Prostate gland (tissue), 2 donors: ENCODE measurements at regions not wholly inside any gene's neighbourhood (a gene's known extent, or its start where the extent isn't known, plus 50 kb on each side); places are given as distances from the start of the nearest gene placed in this dataset.
"Not testable (repeated sequence)": the region's sequence is repeated elsewhere in the genome, so short reads cannot be mapped to it uniquely, and the experiment has no call there.

Experiments
- DNase-seq: peaks from one replicate; pipeline ENCODE4 v3.0.0-alpha.2; 2019; ENCODE audit warnings: low spot score
- H3K27ac ChIP-seq, 2 donors: fragments of 200-600 bp; sonication (generic); 2 replicates each; pipeline ENCODE4 v1.5.1; 2017 to 2019
- H3K27me3 ChIP-seq: fragments of 200-600 bp; sonication (generic); replicated peaks from 2 replicates; pipeline ENCODE4 v1.5.1; 2019; ENCODE audit not compliant: insufficient read depth
- H3K36me3 ChIP-seq, 2 donors: fragments of 200-600 bp; sonication (generic); 1 replicate in 1 of 2; 2 replicates in 1 of 2; pipeline versions ENCODE4 v1.5.1 to v1.8.1; 2017 to 2019
- H3K4me1 ChIP-seq: fragments of 200-600 bp; sonication (generic); replicated peaks from 2 replicates; pipeline ENCODE4 v1.5.1; 2019
- H3K4me3 ChIP-seq, 2 donors: fragments of 200-600 bp; sonication (generic); 2 replicates each; pipeline ENCODE4 v1.5.1; 2017 to 2019
- H3K9me3 ChIP-seq: fragments of 200-600 bp; sonication (generic); 2 replicates; pipeline ENCODE4 v1.5.1; 2017
- POLR2A ChIP-seq: fragments of 450-650 bp; IDR thresholded peaks from one replicate; pipeline ENCODE4 v1.6.1; 2016; ENCODE audit warnings: antibody characterized with exemption, mild to moderate bottlenecking
- POLR2AphosphoS5 ChIP-seq: sonication (generic); formaldehyde crosslinking; IDR thresholded peaks from one replicate; pipeline ENCODE4 v1.6.1; 2017; ENCODE audit warnings: antibody characterized with exemption
- WGBS: methylation state at CpG from one replicate; pipeline ENCODE4 v1.1.5; 2018; 5-methylcytosine and 5-hydroxymethylcytosine counted together
- intact Hi-C: fragments of 100-400 bp; cut with DNase I; formaldehyde crosslinking; loops from one replicate; pipeline ENCODE4 v1.14.2; 2022
- TF ChIP-seq, protein P1 (sequence below), 4 experiments: fragments of 200-600 bp in 2 of 4; fragments of 450-650 bp in 2 of 4; sonication (generic) in 2 of 4; IDR thresholded peaks; 1 replicate in 3 of 4; 2 replicates in 1 of 4; pipeline ENCODE4 v1.5.1; 2016 to 2019; ENCODE audit warnings: antibody characterized with exemption in 4 of 4, mild to moderate bottlenecking in 2 of 4, moderate library complexity in 2 of 4

DNA sequence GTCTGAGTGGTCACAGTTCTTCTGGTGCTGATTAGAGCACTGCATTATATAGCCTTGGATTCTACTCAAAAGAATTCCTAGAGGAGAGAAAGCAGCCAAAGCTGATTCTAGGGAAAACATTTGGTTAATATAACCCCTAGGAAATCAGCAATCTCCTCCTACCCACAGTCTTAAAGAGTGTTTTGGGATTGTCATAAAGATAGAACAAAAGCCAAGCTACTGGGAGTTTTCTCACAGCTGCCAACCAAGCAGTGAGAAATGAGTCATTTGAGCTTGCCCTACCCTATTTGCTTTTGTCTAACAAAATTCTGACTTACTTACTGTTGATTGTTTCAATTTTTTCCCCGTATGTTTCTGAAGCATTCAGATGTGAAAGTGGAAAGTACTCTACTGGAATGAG, 469.3 kb downstream of the PLCL1 start:
- intact Hi-C loops: no loop called here
- H3K36me3 ChIP-seq: no peaks in the 10 kb centered on the region
- no peak overlapping the region for H3K27ac ChIP-seq
- H3K27me3 ChIP-seq: no peaks in the 10 kb centered on the region
- H3K4me3 ChIP-seq: no peak overlapping the region
- DNase-seq: no peak
- TF ChIP-seq POLR2A (no peak), POLR2AphosphoS5 (no peak)
- TF ChIP-seq, protein P1, sequence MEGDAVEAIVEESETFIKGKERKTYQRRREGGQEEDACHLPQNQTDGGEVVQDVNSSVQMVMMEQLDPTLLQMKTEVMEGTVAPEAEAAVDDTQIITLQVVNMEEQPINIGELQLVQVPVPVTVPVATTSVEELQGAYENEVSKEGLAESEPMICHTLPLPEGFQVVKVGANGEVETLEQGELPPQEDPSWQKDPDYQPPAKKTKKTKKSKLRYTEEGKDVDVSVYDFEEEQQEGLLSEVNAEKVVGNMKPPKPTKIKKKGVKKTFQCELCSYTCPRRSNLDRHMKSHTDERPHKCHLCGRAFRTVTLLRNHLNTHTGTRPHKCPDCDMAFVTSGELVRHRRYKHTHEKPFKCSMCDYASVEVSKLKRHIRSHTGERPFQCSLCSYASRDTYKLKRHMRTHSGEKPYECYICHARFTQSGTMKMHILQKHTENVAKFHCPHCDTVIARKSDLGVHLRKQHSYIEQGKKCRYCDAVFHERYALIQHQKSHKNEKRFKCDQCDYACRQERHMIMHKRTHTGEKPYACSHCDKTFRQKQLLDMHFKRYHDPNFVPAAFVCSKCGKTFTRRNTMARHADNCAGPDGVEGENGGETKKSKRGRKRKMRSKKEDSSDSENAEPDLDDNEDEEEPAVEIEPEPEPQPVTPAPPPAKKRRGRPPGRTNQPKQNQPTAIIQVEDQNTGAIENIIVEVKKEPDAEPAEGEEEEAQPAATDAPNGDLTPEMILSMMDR (IDR thresholded peaks at IDR 0.05): no peak
- no peaks in the 10 kb centered on the region for H3K4me1 ChIP-seq
- 26% methylated on average over 1 of the region's 1 CpG for WGBS
- H3K9me3 ChIP-seq: no peaks in the 10 kb centered on the region

DNA sequence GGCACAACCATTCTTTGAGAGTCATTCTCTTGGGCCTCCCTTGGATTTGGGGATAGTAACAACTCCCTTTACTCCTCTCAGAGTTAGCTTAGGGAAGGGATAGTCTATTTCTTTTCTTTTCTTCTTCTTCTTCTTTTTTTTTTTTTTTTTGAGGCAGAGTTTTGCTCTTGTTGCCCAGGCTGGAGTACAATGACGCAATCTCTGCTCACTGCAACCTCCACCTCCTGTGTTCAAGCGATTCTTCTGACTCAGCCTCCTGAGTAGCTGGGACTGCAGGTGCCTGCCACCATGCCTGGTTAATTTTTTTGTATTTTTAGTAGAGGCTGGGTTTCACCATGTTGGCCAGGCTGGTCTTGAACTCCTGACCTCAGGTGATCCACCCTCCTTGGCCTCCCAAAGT, 465.8 kb downstream of the PLCL1 start:
- WGBS: 93% methylated on average over 2 of the region's 2 CpGs
- H3K36me3 ChIP-seq, H3K27me3 ChIP-seq, intact Hi-C loops, DNase-seq, H3K27ac ChIP-seq, H3K4me3 ChIP-seq, H3K4me1 ChIP-seq, H3K9me3 ChIP-seq: not testable (repeated sequence)

DNA sequence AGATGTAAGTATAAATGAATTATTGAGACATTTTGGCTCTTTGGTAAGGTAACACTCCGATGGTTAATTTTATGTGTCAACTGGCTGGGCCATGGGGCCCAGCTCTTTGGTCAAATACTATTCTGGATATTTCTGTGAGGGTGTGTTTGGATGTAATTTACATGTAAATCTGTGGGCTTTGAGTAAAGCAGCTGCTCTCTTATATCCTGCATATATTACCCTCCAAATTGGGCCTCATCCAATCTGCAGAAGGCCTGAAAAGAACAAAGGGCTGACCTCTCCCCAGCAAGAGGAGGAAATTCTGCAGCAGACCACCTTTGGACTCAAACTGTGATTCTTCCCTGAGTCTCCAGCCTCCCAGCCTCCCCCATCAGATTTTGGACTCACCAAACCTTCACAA, 464.1 kb downstream of the PLCL1 start:
- H3K36me3 ChIP-seq: no peaks in the 10 kb centered on the region
- WGBS: 86% methylated on average over 1 of the region's 1 CpG
- no peaks in the 10 kb centered on the region for H3K9me3 ChIP-seq
- H3K4me3 ChIP-seq: no peak overlapping the region
- H3K4me1 ChIP-seq: no peaks in the 10 kb centered on the region
- H3K27me3 ChIP-seq: no peaks in the 10 kb centered on the region
- no peak for DNase-seq
- intact Hi-C loops: no loop called here
- TF ChIP-seq, protein P1 (IDR thresholded peaks at IDR 0.05): no peak
- TF ChIP-seq POLR2AphosphoS5 (no peak), POLR2A (no peak)
- no peak overlapping the region for H3K27ac ChIP-seq

DNA sequence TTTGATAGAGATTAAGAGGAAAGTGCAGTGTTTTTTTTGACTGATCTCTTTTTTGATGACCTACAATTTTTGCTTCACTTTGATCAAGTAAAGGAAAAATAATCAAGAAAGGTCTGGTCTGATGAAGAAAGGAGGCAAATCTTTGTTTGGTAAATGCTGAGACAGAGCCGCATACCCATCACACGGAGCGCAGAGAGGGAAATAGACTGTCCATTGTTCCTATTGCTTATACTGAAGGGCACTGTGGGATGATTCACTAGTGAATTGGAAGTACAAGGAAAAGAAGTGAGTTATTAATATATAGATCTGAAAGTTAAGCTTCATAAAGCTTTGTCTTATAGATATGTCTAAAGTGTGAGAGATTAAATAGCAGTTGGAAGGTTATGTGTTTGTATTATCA, 455.1 kb downstream of the PLCL1 start:
- WGBS: 93% methylated on average over 3 of the region's 3 CpGs
- Histone ChIP-seq H3K27me3 (no peaks in the 10 kb centered on the region), H3K4me3 (no peak overlapping the region), H3K36me3 (no peaks in the 10 kb centered on the region), H3K9me3 (no peaks in the 10 kb centered on the region), H3K4me1 (no peaks in the 10 kb centered on the region), H3K27ac (no peak overlapping the region)
- intact Hi-C loops: no loop called here
- no peak for DNase-seq
- TF ChIP-seq POLR2AphosphoS5: no peak
- no peak for TF ChIP-seq POLR2A
- TF ChIP-seq, protein P1 (IDR thresholded peaks at IDR 0.05): no peak

DNA sequence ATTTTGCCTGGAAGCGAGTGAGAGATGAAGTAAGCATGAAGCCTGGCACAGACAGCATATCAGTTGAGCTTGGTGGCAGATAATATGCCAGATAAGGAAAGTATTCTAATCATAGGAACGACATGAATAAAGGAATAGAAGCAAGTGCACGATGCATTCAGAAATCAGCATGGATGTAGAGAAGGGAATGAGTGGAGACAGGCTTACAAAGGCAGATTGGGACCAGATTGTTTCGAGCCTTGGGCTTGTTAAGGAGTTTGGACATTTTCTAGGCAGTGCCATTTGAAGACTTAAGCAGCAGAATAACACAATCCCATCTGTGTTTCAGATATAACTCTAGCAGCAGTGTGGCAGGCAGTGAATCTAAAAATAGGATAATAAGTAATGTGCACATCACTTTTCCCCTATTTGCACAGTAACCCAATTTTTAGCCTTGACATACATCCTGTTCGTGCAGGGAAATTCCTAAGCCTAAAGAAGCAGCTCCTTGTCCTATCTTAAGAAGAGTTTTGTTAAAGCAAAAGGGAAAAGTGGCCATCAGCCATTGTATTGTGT, 450.2 kb downstream of the PLCL1 start:
- no peaks in the 10 kb centered on the region for H3K9me3 ChIP-seq
- TF ChIP-seq POLR2AphosphoS5: no peak
- TF ChIP-seq, protein P1 (IDR thresholded peaks at IDR 0.05): no peak
- H3K36me3 ChIP-seq: no peaks in the 10 kb centered on the region
- intact Hi-C loops: no loop called here
- no peak overlapping the region for H3K27ac ChIP-seq
- no peaks in the 10 kb centered on the region for H3K27me3 ChIP-seq
- no peaks in the 10 kb centered on the region for H3K4me1 ChIP-seq
- WGBS: 58% methylated on average over 5 of the region's 5 CpGs
- DNase-seq: no peak
- H3K4me3 ChIP-seq: no peak overlapping the region
